AG04450 (cell line): ENCODE measurements at regions not wholly inside any gene's neighbourhood (a gene's known extent, or its start where the extent isn't known, plus 50 kb on each side); places are given as distances from the start of the nearest gene placed in this dataset.

ENCODE experiments used
- CTCF ChIA-PET: fragments of 300-600, 350-600 bp; formaldehyde crosslinking; extraction: SDS; loops from one replicate; lab custom pipeline; 2022; ENCODE audit warnings: antibody characterized with exemption, inconsistent platforms; lab: Charles Lee
- POLR2A ChIA-PET: fragments of 350-600 bp; formaldehyde crosslinking; extraction: SDS; loops from one replicate; lab custom pipeline; 2021; ENCODE audit warnings: antibody characterized with exemption, inconsistent platforms; lab: Yijun Ruan, JAX
- DNase-seq: peaks from one replicate; pipeline ENCODE4 v3.0.0-alpha.2; 2011; ENCODE audit warnings: low read depth, low spot score
- H3K27ac ChIP-seq: one replicate; pipeline ENCODE4 v1.5.1; 2012; ENCODE audit warnings: low read depth, low read length, control low read depth
- H3K27me3 ChIP-seq: one replicate; pipeline ENCODE4 v1.6.0; 2012; ENCODE audit warnings: low read length; ENCODE audit not compliant: control insufficient read depth, insufficient read depth
- H3K4me3 ChIP-seq: 2 replicates; pipeline ENCODE4 v1.5.1; 2011; ENCODE audit warnings: mild to moderate bottlenecking, low read depth, low read length, control low read depth
- H3K9me3 ChIP-seq: 2 replicates; pipeline ENCODE4 v1.5.1; 2012; ENCODE audit warnings: low read length; ENCODE audit not compliant: control insufficient read depth, insufficient read depth
- TF ChIP-seq, protein P1 (sequence below): IDR thresholded peaks from 2 replicates; pipeline ENCODE4 v1.5.1; 2011; ENCODE audit warnings: low read depth, low read length, control low read depth, inconsistent platforms

DNA sequence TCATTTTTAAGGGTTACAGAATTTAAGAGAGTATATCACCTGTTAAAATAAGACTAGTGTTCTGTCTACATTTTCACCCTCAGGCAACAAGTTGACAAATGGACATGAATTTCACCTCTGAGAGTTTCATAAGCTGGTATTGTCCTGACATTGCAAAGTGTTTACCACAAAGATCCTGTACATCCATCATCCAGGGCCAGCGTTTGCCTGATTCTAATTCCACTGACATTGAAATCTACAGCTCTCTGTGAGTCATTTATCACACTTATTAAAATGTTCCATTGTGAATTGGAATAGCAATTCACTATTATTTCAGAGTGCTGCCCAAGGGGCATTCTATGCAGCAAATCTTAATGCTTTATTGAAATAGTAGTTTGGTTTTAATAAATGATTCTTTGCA, 1499.4 kb upstream of the PCDH7 start:
- ChIA-PET POLR2A (no interaction called here), CTCF (no interaction called here)
- TF ChIP-seq, protein P1, sequence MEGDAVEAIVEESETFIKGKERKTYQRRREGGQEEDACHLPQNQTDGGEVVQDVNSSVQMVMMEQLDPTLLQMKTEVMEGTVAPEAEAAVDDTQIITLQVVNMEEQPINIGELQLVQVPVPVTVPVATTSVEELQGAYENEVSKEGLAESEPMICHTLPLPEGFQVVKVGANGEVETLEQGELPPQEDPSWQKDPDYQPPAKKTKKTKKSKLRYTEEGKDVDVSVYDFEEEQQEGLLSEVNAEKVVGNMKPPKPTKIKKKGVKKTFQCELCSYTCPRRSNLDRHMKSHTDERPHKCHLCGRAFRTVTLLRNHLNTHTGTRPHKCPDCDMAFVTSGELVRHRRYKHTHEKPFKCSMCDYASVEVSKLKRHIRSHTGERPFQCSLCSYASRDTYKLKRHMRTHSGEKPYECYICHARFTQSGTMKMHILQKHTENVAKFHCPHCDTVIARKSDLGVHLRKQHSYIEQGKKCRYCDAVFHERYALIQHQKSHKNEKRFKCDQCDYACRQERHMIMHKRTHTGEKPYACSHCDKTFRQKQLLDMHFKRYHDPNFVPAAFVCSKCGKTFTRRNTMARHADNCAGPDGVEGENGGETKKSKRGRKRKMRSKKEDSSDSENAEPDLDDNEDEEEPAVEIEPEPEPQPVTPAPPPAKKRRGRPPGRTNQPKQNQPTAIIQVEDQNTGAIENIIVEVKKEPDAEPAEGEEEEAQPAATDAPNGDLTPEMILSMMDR = no peak

DNA sequence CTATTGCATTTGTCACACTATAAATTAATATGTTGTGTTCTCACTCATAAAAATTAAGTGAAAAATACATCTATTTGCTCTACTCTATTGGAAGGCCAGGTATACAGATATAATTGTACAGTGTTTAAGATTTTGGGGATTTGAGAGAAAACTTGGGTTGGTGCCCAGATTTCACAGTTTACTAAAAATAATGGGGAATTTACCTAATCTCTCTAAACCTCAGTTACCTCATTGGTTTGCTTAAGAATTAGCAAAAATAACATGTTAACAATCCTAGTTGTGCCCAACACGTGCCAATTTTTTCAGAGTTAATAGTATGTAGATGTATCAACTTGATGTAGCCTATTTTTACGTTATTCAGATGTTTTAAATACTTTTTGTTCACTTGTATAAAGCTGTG, 1495.3 kb upstream of the PCDH7 start:
- Histone ChIP-seq H3K9me3 (no peaks in the 10 kb centered on the region), H3K4me3 (no peak overlapping the region), H3K27me3 (no peaks in the 10 kb centered on the region), H3K27ac (no peak overlapping the region)
- TF ChIP-seq, protein P1 = no peak
- ChIA-PET CTCF (no interaction called here), POLR2A (no interaction called here)
- DNase-seq = no peak

More for the DNA sequence above, 1499.4 kb upstream of the PCDH7 start:
- Histone ChIP-seq H3K4me3 (no peak overlapping the region), H3K27me3 (no peaks in the 10 kb centered on the region), H3K9me3 (no peaks in the 10 kb centered on the region), H3K27ac (no peak overlapping the region)
- DNase-seq = no peak

DNA sequence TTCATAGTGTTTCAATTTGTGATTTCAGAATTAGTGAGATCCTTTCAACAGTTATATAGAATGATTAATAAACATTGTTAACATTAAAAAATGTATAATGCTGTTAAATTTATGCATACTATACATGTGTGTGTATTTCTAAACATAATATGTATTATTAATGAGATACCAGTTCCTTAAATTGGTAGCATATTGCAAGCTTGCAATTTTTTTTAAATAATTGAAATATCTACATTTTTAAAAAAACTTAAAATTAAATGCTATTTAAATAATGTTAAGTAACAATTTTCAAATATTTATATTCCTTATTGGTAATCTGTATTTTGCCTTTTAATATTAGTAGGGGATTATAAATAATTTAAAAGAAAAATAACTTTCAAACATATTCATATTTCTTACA, 1479.5 kb upstream of the PCDH7 start:
- no peak for DNase-seq
- POLR2A ChIA-PET = no interaction called here
- Histone ChIP-seq H3K9me3 (no peaks in the 10 kb centered on the region), H3K4me3 (no peak overlapping the region), H3K27me3 (no peaks in the 10 kb centered on the region), H3K27ac (no peak overlapping the region)
- CTCF ChIA-PET = no interaction called here
- TF ChIP-seq, protein P1 = no peak

DNA sequence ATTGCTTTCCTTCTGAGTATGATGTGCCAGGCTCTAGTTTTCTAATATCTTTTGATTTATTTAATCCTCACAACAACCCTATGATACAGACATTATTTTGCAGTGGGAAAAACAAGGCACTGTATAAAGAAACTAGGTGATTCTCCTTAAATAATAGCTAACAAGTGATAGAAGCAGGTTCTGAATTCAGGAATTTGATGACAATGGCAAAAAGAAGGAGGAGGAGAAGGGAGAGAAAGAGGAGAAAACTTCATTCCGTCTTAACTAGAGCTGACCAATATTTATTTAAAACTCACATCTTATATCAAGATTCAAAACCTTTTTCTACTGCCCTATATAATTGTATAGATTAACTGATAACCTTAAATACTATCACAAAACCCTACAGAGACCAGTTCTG, 1477.1 kb upstream of the PCDH7 start:
- CTCF ChIA-PET = no interaction called here

DNA sequence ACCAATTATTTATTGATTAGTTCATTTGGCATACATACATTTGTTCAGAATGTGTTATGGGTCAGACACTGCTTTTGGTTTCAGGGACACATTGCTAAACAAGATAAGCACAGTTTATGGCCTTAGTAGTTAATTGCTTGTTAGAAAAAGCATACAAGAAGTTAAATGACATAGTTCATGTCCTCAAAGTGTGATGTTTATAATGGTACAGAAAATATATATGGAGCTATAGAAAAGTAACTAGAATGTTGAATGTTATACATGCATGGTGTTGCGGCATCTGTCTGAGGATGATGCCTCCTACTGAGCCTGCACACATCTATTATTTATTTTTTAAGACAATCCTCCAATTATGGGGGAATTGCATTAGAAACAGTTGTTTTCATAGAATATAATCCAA, 1476.3 kb upstream of the PCDH7 start:
- no peak overlapping the region for H3K27ac ChIP-seq

More for the DNA sequence above, 1477.1 kb upstream of the PCDH7 start:
- POLR2A ChIA-PET = no interaction called here
- no peaks in the 10 kb centered on the region for H3K9me3 ChIP-seq
- DNase-seq = no peak
- H3K27me3 ChIP-seq = no peaks in the 10 kb centered on the region
- TF ChIP-seq, protein P1 = no peak
- H3K4me3 ChIP-seq = no peak overlapping the region
- no peak overlapping the region for H3K27ac ChIP-seq

More for the DNA sequence above, 1476.3 kb upstream of the PCDH7 start:
- POLR2A ChIA-PET = no interaction called here
- Histone ChIP-seq H3K27me3 (no peaks in the 10 kb centered on the region), H3K9me3 (no peaks in the 10 kb centered on the region), H3K4me3 (no peak overlapping the region)
- TF ChIP-seq, protein P1 = no peak
- no peak for DNase-seq
- CTCF ChIA-PET = no interaction called here
